GM18511 (cell line): ENCODE measurements at regions not wholly inside any gene's neighbourhood (a gene's known extent, or its start where the extent isn't known, plus 50 kb on each side); places are given as distances from the start of the nearest gene placed in this dataset.

Experiments
- ATAC-seq: cut with Tn5 transposase; IDR thresholded peaks from one replicate; pipeline ENCODE4 v1.9.1; 2021; ENCODE audit warnings: mild to moderate bottlenecking, moderate library complexity; ENCODE audit not compliant: unreplicated experiment

GRCh38 chr2:8622924-8623465 lies 58.9 kb upstream of the ID2 start:
- ATAC-seq: no peak

DNA sequence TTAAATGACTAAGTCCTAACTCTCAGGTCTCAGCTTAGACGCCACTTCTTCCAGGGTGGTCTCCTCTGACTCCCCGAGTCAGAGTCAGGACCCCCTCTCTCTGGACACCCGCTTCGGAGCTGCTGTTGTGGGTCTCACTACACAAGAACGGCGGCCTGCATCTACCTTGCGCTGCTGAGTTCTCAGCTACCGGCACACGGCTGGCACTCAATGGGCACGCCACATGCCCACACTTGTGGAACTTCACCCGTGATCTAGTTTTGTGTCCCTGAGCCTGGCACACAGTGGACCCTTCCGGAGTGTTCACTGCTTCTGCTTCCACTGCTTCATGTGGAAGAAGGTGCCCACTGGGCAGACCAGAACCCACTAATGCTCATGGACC lies 58.3 kb upstream of the ID2 start:
- ATAC-seq: no peak

- no peak for ATAC-seq
Observed at GRCh38 chr2:8623958-8624591, 57.8 kb upstream of the ID2 start.

DNA sequence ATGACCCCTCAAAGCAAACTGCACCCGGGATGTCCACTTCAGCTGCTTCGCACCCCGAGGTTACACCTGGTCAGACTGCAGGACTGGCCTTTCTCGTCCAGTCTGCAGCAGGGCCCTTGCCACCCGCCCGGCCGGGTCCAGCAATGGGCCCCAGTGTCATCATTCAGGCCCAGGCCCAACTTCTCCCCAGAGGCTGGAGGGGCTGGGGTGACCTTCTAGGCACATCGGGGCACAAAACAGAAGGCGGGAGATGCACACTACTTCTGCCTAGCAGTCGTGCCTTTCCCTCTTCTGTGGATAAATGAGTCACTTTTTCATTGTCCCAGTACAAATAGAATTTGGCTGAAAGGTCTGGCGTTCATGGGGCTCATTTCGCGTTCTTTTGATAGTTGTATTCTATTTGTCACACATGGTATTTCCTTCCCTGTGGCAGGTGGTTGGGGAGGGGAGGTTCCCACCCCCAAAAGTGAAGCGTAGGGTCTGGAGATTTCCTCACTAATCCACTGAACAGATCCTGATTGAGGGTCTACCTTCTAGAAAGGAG lies 56.9 kb upstream of the ID2 start:
- no peak for ATAC-seq

DNA sequence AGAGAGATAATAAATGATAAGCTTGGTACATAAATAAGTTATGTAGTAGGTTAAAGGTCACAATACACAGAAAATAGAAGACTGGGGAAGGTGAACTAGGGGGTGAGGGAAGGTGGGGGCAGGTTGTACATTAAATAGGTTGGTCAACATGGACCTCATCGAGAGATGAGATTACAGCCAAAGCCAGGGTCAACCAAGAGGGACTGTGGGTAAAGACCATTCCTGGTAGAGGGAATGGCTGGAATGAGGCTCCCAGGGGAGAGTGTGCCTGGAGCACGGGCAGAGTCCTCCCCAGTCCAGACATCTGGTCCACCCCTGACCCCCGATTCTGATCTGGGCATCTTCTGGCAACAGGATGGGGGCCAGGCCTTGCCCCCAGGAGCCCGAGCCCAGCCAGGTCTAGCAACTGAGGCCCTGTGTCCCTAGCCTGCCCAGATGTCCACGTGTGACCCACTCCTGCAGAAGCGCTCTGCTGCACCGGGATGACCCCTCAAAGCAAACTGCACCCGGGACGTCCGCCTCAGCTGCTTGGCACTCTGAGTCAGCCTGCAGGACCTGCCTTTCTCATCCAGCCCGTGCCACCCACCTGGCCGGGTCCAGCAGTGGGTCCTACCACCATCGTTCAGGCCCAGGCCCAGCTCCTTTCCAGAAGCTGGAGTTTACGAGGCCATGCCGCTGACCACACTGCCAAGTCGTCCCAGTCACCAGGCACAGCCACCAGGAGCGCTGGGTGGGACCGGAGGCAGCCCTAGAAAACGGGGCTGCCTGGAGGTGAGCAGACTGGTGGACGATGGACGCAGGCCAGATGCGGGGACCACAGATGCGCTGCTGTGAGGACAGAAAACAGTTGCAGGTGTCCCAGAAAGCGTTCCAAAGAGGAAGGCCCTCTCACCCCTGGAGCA lies 56.2 kb upstream of the ID2 start:
- ATAC-seq: no peak

GRCh38 chr2:8626572-8626971 lies 55.3 kb upstream of the ID2 start:
- ATAC-seq: no peak

GRCh38 chr2:8627019-8627691 lies 54.7 kb upstream of the ID2 start:
- no peak for ATAC-seq

- no peak for ATAC-seq
Observed at GRCh38 chr2:8627692-8628085, 54.2 kb upstream of the ID2 start.

- ATAC-seq: peak; percentile 22
Observed at GRCh38 chr2:8628179-8628865, 53.5 kb upstream of the ID2 start.

- ATAC-seq: peak; percentile 84
Observed at GRCh38 chr2:8628866-8629209, 53.0 kb upstream of the ID2 start.

DNA sequence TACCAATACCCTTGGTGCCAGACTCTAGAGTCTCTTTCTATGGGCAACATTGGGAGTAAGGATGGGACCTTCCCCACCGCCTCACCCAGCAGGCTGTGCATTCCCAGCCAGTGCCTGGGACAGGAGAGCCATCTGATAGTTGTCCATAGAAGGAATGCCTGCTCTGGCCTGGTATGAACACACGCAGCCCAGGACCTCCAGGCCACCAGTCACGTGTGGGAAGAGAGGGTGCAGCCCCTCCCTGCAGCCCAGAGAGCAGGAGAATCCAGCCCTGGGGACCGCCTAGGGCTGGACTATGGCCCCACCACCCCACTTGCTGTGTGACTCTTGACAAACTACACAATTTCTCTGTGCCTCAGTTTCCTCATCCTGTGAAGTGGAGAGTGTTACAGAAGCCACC lies 52.5 kb upstream of the ID2 start:
- peak; percentile 2 for ATAC-seq

DNA sequence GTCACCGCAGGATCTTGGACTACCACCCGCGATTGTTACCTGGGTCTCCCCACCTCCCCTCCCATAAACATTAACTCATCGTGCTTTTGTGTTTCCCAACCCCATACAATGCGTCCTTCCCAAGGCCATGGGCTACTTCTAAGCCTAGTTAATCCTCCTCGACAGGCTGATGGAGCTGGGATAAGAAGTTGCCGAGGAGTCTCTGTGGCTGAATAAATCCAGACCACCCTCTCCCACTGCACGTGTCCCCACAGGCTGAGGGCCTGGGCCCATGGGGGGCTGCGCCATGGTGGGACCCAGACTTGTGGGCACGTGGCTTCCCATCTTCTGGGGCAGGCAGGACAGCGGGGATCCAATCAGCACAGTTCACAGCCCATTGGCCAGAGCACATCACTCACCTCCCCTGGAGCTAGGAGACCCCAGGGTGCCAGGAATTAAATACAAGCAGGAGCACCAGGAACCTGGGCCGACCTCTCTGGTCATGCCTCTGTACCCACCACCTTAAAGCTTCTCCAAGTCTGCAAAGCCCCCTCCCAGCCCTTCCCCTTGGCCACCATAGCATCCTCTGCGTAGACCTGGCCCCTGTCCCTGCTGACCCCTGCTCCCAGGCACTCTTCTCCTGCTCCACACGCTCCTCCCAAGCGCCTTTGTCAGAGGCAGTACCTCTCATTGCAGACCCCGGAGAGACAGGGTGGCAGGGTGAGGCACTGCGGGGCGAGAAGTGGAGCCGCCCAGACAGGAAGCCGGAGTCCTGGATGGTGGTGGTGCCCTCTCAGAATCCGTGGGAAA lies 51.0 kb upstream of the ID2 start:
- no peak for ATAC-seq

- ATAC-seq: no peak
Observed at GRCh38 chr2:8631465-8632005, 50.3 kb upstream of the ID2 start.
